OCI-LY3 (cell line): ENCODE measurements at regions not wholly inside any gene's neighbourhood (a gene's known extent, or its start where the extent isn't known, plus 50 kb on each side); places are given as distances from the start of the nearest gene placed in this dataset.

Source experiments
- H2AFZ ChIP-seq: fragments of 200-600, 300-600 bp; shearing (Covaris generic); 2 replicates; pipeline ENCODE4 v1.6.0; 2014; ENCODE audit warnings: antibody characterized with exemption, low read depth, low read length
- H3K27ac ChIP-seq: fragments of 200-600, 300-600 bp; sonication (generic); 2 replicates; pipeline ENCODE4 v1.5.1; 2014; ENCODE audit warnings: mild to moderate bottlenecking, low read length, moderate library complexity, mixed read lengths
- H3K27me3 ChIP-seq: fragments of 200-600, 300-600 bp; sonication (generic); 2 replicates; pipeline ENCODE4 v1.6.1; 2014; ENCODE audit warnings: low read depth, low read length, mixed read lengths
- H3K36me3 ChIP-seq: fragments of 200-600, 300-600 bp; sonication (generic); replicated peaks from 2 replicates; pipeline ENCODE3; 2014; ENCODE audit warnings: low read depth, low read length, mixed read lengths
- H3K4me1 ChIP-seq: fragments of 300-600, 200-600 bp; sonication (generic); 2 replicates; pipeline ENCODE4 v1.6.1; 2014; ENCODE audit warnings: low read length, mixed read lengths
- H3K4me2 ChIP-seq: fragments of 200-600, 300-600 bp; sonication (generic); 2 replicates; pipeline ENCODE4 v1.6.1; 2014; ENCODE audit warnings: low read length, mixed read lengths
- H3K4me3 ChIP-seq: fragments of 300-600, 200-600 bp; sonication (generic); 2 replicates; pipeline ENCODE4 v1.5.1; 2014; ENCODE audit warnings: antibody characterized with exemption, mild to moderate bottlenecking, low read length, moderate library complexity
- H3K79me2 ChIP-seq: fragments of 300-600, 200-600 bp; shearing (Covaris generic); 2 replicates; pipeline ENCODE4 v1.6.1; 2014; ENCODE audit warnings: mild to moderate bottlenecking, low read length, mixed read lengths
- H3K9ac ChIP-seq: fragments of 300-600, 200-600 bp; shearing (Covaris generic); 2 replicates; pipeline ENCODE4 v1.6.0; 2014; ENCODE audit warnings: mild to moderate bottlenecking, low read length, moderate library complexity
- H3K9me3 ChIP-seq: fragments of 200-600, 300-600 bp; shearing (Covaris generic); 2 replicates; pipeline ENCODE4 v1.6.1; 2014; ENCODE audit warnings: low read length, mixed read lengths; ENCODE audit not compliant: insufficient read depth
- H4K20me1 ChIP-seq: fragments of 200-600, 300-600 bp; sonication (generic); 2 replicates; pipeline ENCODE4 v1.6.1; 2016; ENCODE audit warnings: low read length, mixed read lengths; ENCODE audit not compliant: insufficient read depth
- EZH2phosphoT487 ChIP-seq: fragments of 200-600 bp; shearing (Covaris generic); IDR thresholded peaks from 2 replicates; pipeline ENCODE4 v1.6.1; 2018; ENCODE audit warnings: antibody characterized with exemption, mixed run types, low read depth
- TF ChIP-seq, protein P1 (sequence below): fragments of 200-600, 300-600 bp; sonication (generic); IDR thresholded peaks from 2 replicates; pipeline ENCODE4 v1.5.1; 2014; ENCODE audit warnings: antibody characterized with exemption, low read length, low read depth

DNA sequence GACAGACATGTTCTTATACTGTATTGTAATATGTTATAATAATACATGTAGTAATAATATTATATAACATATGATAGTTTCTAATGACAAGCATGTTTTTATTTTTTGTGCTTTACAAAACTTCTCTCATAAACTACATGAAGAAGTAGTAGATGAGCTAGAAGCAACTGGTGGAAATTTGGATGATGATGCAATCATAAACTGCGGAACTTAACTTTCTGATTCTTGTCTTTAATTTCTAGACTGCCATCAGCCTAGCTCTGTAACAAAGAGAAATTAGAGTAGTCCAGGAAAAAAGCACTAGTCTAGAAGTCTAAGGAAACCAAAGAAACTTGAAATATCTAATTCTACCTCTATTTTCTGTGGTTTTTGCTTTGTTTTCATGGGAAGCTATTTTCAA lies 71.0 kb upstream of the SPATS2L start:
- H4K20me1 ChIP-seq, result no peaks in the 10 kb centered on the region
- no peak overlapping the region for H3K4me3 ChIP-seq
- no peaks in the 10 kb centered on the region for H3K79me2 ChIP-seq
- TF ChIP-seq EZH2phosphoT487, result no peak
- TF ChIP-seq, protein P1, sequence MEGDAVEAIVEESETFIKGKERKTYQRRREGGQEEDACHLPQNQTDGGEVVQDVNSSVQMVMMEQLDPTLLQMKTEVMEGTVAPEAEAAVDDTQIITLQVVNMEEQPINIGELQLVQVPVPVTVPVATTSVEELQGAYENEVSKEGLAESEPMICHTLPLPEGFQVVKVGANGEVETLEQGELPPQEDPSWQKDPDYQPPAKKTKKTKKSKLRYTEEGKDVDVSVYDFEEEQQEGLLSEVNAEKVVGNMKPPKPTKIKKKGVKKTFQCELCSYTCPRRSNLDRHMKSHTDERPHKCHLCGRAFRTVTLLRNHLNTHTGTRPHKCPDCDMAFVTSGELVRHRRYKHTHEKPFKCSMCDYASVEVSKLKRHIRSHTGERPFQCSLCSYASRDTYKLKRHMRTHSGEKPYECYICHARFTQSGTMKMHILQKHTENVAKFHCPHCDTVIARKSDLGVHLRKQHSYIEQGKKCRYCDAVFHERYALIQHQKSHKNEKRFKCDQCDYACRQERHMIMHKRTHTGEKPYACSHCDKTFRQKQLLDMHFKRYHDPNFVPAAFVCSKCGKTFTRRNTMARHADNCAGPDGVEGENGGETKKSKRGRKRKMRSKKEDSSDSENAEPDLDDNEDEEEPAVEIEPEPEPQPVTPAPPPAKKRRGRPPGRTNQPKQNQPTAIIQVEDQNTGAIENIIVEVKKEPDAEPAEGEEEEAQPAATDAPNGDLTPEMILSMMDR, result no peak
- H3K9me3 ChIP-seq, result no peaks in the 10 kb centered on the region
- no peaks in the 10 kb centered on the region for H3K4me1 ChIP-seq
- H3K9ac ChIP-seq, result no peak overlapping the region
- no peak overlapping the region for H2AFZ ChIP-seq
- H3K27ac ChIP-seq, result no peak overlapping the region
- peaks cover 5% of the 10 kb centered on the region for H3K27me3 ChIP-seq
- H3K36me3 ChIP-seq, result no peaks in the 10 kb centered on the region
- no peak overlapping the region for H3K4me2 ChIP-seq

DNA sequence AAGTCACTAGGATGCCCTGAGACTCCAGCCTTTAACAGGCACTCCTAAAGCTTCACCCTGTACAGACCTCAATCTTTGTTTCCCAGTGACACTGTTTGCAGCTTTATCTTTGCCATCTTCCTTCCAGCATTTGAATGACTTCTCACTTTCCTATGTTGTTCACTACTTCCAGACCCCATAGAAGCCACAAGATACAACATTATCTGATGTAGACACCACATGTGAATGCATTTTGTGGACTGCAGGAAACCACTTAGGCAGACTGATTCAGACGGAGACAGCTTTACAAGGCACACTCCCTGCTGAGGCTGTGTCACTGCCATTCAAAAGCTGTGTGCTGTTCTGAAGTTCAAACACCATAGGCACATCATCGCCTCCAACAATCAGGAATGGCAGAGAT lies 67.3 kb upstream of the SPATS2L start:
- H4K20me1 ChIP-seq, result no peaks in the 10 kb centered on the region
- no peak overlapping the region for H3K27ac ChIP-seq
- peaks cover 5% of the 10 kb centered on the region for H3K27me3 ChIP-seq
- H3K9me3 ChIP-seq, result no peaks in the 10 kb centered on the region
- no peak overlapping the region for H3K9ac ChIP-seq
- TF ChIP-seq, protein P1, result no peak
- no peak for TF ChIP-seq EZH2phosphoT487
- H3K4me2 ChIP-seq, result no peak overlapping the region
- no peaks in the 10 kb centered on the region for H3K79me2 ChIP-seq
- H2AFZ ChIP-seq, result no peak overlapping the region
- no peaks in the 10 kb centered on the region for H3K4me1 ChIP-seq
- no peak overlapping the region for H3K4me3 ChIP-seq
- H3K36me3 ChIP-seq, result no peaks in the 10 kb centered on the region

GRCh38 chr2:200242570-200242969 lies 63.9 kb upstream of the SPATS2L start:
- no peak overlapping the region for H3K9ac ChIP-seq
- H3K4me2 ChIP-seq, result no peak overlapping the region
- no peaks in the 10 kb centered on the region for H3K36me3 ChIP-seq
- no peak for TF ChIP-seq EZH2phosphoT487
- TF ChIP-seq, protein P1, result no peak
- no peaks in the 10 kb centered on the region for H3K79me2 ChIP-seq
- no peaks in the 10 kb centered on the region for H3K9me3 ChIP-seq
- peaks cover 5% of the 10 kb centered on the region; the same call in 1 of the 2 replicates for H3K27me3 ChIP-seq
- H3K4me1 ChIP-seq, result peaks cover 8% of the 10 kb centered on the region
- no peak overlapping the region for H3K27ac ChIP-seq
- H4K20me1 ChIP-seq, result no peaks in the 10 kb centered on the region
- no peak overlapping the region for H3K4me3 ChIP-seq
- H2AFZ ChIP-seq, result no peak overlapping the region

DNA sequence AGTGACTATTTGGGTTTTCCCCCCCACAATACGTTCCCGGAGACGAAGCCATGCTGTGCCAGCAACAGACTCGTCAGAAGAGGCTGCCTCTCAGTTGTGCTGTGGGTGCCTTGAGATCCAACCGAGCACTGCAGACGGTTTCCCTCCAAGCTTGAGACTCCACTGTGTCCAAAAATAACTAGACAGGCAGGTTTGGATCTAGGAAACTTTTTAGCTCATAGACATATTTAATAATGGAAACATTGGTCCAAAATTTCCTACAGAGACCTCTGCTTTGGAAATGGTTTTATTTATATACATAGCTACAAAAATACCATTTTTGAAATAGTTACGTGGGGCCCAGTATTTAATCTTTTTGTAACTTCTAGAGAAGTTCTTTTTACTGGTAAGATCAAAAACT lies 63.1 kb upstream of the SPATS2L start:
- TF ChIP-seq EZH2phosphoT487, result no peak
- TF ChIP-seq, protein P1, result no peak
- no peaks in the 10 kb centered on the region for H4K20me1 ChIP-seq
- H3K9ac ChIP-seq, result no peak overlapping the region
- no peak overlapping the region for H3K27ac ChIP-seq
- H3K9me3 ChIP-seq, result no peaks in the 10 kb centered on the region
- peaks cover 5% of the 10 kb centered on the region; the same call in 1 of the 2 replicates for H3K27me3 ChIP-seq
- no peaks in the 10 kb centered on the region for H3K79me2 ChIP-seq
- no peak overlapping the region for H3K4me2 ChIP-seq
- H3K4me3 ChIP-seq, result no peak overlapping the region
- H3K36me3 ChIP-seq, result no peaks in the 10 kb centered on the region
- H3K4me1 ChIP-seq, result peaks cover 8% of the 10 kb centered on the region
- no peak overlapping the region for H2AFZ ChIP-seq
